ENCODE measurements at regions not wholly inside any gene's neighbourhood (a gene's known extent, or its start where the extent isn't known, plus 50 kb on each side); places are given as distances from the start of the nearest gene placed in this dataset.

DNA sequence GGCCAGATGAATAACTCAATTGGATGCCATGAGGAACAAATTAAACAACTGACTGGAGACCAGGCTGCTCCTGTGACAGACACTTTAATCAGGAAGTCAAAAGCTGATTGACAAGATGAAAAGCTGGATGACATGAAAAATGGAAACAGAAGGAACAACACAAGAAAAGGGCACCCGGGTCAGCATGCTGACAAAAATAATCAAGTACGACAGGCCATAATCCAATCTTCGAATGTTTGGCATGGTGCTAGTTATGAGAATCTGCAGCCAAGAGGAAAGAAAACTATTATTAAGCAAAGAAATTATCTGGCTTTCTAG, 544.7 kb downstream of the ETNK1 start:
- TF ChIP-seq CTCF (IDR thresholded peaks at IDR 0.05), result no peak
- TF ChIP-seq POLR2AphosphoS5 (IDR thresholded peaks at IDR 0.05), result no peak
